Lower leg skin (tissue), 3 donors: ENCODE measurements at regions not wholly inside any gene's neighbourhood (a gene's known extent, or its start where the extent isn't known, plus 50 kb on each side); places are given as distances from the start of the nearest gene placed in this dataset.

Experiments
- CTCF ChIP-seq, 3 donors: fragments of 450-650 bp; IDR thresholded peaks; one replicate each; pipeline ENCODE4 v1.5.1; 2016; ENCODE audit warnings: antibody characterized with exemption in 3 of 3, mild to moderate bottlenecking in 3 of 3, moderate library complexity in 2 of 3
- POLR2A ChIP-seq, 2 donors: fragments of 450-650 bp; IDR thresholded peaks; one replicate each; pipeline ENCODE4 v1.6.1; 2016 to 2017; ENCODE audit warnings: antibody characterized with exemption in 2 of 2, mild to moderate bottlenecking in 1 of 2, moderate library complexity in 1 of 2

- no peak for TF ChIP-seq POLR2A (IDR thresholded peaks at IDR 0.05)
- TF ChIP-seq CTCF (IDR thresholded peaks at IDR 0.05) = no peak
Observed at GRCh38 chr5:29169886-29170285, 2023.6 kb upstream of the CDH6 start.
